GM21423 (cell line): ENCODE measurements at regions not wholly inside any gene's neighbourhood (a gene's known extent, or its start where the extent isn't known, plus 50 kb on each side); places are given as distances from the start of the nearest gene placed in this dataset.

Experiments
- ATAC-seq: cut with Tn5 transposase; IDR thresholded peaks from one replicate; pipeline ENCODE4 v1.9.1; 2021; ENCODE audit warnings: mild to moderate bottlenecking, moderate library complexity; ENCODE audit not compliant: unreplicated experiment

GRCh38 chr2:611519-611918 lies 65.7 kb downstream of the TMEM18 start:
- no peak for ATAC-seq

- ATAC-seq, result no peak
These were observed 66.7 kb downstream of the TMEM18 start for GRCh38 chr2:610491-610890.

DNA sequence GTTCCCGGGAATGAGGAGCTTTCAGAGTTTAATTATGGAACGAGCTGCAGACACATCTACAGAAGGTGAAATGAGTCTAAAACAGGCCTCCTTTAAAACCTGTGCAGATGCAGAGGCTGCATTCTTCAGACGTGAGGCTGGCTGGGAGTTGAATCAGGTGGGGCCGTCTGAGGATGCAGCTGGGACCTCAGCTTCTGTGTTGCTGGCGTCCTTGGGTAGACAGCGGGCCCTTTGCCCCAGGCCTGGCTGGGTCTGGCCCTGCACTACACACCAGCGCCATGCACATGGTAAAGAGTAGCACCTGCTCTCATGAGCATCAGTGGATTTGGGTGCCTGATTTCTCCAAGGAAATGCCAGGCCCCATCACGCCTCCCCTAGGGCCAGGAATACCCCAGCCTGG lies 67.3 kb downstream of the TMEM18 start:
- no peak for ATAC-seq

- no peak for ATAC-seq
These were observed 67.8 kb downstream of the TMEM18 start for GRCh38 chr2:609449-609848.

- no peak for ATAC-seq
These were observed 68.5 kb downstream of the TMEM18 start for GRCh38 chr2:608711-609110.

GRCh38 chr2:608297-608696 lies 68.9 kb downstream of the TMEM18 start:
- ATAC-seq, result no peak

DNA sequence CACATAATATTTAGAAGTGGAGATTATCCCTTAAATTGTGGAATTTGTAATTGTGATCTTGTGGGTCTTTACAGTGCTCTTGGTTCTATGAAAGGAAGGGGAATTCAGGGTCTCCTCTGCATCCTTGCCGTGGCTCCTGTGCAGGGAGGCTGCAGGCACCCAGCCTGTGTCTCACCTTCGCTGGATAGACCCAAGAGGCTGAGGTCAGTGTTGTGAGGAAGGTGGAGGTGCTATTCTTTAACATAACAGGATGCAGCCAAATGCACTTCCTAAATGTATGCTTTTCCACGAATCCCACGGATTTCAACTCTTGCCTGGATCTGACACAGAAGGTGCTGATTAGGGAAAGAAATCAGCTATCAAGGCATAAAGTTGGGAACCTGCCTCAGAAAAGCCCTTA lies 69.5 kb downstream of the TMEM18 start:
- ATAC-seq, result no peak

- ATAC-seq, result no peak
These were observed 70.0 kb downstream of the TMEM18 start for GRCh38 chr2:607172-607571.

- no peak for ATAC-seq
These were observed 71.3 kb downstream of the TMEM18 start for GRCh38 chr2:605674-606608.

DNA sequence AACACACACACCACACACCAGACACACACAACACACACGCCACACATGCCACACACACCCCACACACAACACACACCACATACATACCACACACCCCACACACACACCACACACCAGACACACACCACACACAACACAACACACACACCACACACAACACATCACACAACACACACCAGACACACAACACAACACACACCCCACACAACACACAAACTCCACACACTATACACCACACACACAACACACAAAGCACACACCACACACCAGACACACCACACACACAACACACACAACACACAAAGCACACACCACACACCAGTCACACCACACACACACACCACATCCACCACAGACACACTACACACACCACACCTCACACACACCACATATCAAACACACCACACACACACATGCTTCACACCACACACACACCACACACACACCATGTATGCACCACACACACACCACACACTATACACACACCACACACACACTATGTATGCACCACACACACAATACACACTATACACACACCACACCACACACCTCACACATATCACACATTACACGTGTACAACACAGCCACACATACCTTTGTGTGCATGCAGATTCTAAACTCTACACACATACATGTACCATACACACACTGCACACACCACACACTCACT lies 72.2 kb downstream of the TMEM18 start:
- no peak for ATAC-seq

DNA sequence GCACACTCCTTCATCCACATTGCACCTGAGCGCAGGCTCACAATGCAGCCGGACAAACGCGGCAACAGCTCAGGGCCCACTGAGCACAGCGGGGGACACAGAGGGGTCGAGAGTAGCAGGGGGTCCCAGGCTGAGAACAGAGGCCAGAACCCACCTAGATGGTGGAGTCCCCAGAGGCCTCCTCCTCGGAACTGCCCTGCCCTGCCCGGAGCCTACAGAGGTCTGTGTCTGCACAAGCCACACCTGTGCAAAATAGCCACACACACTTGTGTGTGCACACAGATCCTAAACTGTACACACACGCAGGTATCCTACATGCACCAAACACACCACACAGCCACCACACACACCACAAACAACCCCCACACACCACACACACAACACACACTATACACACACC lies 72.8 kb downstream of the TMEM18 start:
- ATAC-seq, result no peak

GRCh38 chr2:603869-604268 lies 73.3 kb downstream of the TMEM18 start:
- no peak for ATAC-seq

DNA sequence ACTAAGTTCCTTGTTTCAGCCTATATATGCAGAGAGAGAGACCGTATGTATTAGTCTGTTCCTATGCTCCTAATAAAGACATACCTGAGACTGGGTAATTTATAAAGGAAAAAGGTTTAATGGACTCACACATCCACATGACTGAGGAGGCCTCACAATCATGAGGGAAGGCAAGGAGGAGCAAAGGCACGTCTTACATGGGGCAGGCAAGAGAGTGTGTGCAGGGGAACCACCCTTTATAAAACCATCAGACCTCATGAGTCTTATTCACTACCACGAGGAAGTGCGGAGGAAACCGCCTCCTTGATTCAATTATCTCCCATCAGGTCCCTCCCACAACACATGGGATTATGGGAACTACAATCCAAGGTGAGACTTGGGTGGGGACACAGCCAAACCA lies 73.8 kb downstream of the TMEM18 start:
- no peak for ATAC-seq

DNA sequence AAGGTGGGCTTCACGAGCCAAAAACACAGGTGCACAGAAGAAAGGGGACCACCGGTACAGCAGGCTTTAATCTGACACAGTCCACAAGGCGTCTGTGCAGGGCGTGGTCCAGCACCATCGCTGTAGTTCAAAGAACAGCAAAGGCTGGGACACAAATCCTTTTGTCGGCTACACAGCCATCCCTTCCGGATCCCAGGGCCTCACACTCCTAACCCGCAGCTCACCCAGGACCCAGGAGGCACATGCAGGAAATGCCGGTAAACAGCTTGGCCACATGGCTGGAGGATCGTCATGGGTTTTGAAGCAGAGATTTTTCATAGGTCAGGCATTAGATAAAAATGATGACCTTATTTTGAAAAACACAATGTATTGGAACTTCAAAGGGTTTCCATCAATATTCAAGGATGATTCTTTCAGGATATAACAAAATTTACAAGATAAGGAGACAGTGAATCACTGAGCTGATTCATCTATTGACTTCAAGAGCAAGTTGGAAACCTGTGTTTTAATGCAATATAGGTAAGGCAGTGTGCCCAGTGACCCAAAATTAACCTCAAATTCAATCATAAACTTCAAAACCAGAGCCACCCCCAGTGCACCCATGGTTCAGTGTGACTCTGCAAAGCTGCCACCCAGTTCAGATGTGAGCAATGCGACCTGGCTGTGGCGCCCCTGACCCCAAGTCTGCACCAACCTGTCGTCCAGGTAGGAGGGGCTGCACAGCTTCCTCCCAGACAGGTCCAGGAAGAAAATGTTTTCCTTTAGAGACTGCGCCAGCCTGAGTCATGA lies 74.4 kb downstream of the TMEM18 start:
- no peak for ATAC-seq

DNA sequence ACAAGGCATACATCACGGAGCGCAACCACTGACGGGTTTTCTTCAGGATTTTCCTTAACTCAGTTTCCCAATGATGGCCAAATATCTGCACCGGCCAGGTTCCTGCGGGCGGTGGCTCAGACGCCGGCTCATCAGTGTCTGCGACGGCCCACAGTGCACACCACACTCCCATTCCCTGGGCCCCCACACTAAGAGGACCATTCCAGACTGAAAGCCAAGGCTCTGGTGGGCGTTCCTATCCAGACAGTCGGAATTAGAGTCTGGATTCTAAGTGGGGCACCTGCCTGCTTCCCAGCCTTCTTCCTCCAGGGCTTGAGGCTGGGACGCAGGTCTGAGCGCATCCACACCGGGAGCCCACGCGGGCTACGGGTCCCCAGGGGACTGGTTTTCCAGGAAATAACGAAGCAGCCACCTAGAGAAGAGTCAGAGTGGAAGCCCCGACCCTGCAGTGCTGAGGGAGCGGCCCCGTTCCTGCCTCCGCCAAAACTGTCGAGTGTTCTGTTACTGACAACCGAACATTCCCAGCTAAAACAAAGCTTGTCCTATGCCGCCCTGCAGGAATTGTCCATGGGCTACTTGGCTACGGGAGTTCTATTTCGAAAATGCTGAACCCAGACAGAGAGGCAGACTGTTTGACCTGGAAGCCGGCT lies 75.3 kb downstream of the TMEM18 start:
- ATAC-seq, result no peak

- ATAC-seq, result no peak
These were observed 75.9 kb downstream of the TMEM18 start for GRCh38 chr2:601387-601698.

GRCh38 chr2:600542-601386 lies 76.4 kb downstream of the TMEM18 start:
- no peak for ATAC-seq

- ATAC-seq, result no peak
These were observed 77.6 kb downstream of the TMEM18 start for GRCh38 chr2:599601-600000.

DNA sequence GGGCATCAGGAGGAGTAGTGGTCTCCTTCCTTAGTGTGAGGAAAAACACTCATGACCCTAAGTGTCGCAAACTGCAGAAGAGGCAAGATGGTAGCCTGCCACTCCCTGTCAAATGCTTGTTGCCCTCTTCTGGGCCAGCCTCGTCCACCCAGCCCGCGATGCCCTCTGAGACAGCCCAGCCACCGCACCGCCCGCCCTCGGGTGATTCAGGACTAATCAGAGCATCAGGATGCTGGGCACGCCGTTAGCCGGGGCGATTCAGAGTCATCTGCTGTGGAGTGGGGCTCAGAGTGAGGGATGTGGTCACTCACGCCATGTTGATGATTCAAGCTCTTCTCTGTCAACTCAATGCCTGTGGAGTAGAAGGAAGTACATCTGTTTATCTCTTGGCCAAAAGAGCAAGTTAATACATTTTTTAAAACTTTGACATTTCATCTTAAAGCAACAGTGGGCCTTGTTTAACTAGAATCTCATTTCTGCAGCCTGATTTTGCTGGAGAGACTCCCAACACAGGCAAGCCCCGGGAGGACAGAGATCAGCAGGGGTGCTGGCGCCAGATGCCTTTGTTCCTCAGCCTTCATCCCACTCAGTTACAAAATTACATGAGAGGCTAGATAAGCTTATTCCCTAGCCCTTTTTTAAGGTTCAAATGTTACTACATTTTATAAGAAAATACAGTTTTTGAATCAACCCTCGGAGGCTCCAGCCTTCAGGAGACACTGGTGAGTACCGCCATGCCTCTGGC lies 79.0 kb downstream of the TMEM18 start:
- no peak for ATAC-seq
